ENCODE measurements at regions not wholly inside any gene's neighbourhood (a gene's known extent, or its start where the extent isn't known, plus 50 kb on each side); places are given as distances from the start of the nearest gene placed in this dataset.

DNA sequence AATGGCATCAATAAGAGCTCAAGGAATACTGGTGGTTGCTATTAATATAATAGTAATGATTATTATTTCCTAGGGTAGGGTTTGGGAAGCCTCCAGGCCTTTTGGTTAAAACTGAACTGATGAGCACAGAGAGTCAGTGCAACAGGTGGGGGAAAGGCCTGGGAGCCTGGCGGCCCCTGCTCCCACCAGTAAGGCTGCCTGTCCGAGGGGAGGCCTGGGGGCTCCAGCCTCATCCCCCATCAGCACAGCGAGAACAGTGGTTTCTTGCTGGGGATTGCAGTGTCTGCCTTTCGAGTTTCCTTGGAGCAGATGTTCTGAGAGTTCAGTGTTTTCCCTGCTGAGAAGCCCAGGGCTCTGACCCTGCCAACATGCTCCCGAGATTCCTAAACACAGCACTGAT, 340.4 kb downstream of the CDH26 start:
- Histone ChIP-seq H4K20me1 (ENCODE audit: insufficient read depth, low read length) (no peaks in the 10 kb centered on the region), H3K27ac (ENCODE audit: insufficient read depth, low read length) (no peak overlapping the region), H3K14ac (replicated peaks; ENCODE audit: low read depth, low read length) (no peak overlapping the region), H3K18ac (ENCODE audit: low read depth, low read length) (no peak overlapping the region), H3K79me1 (ENCODE audit: low read depth in 1 of 2, low read length in 2 of 2) (no peaks in the 10 kb centered on the region), H2BK15ac (ENCODE audit: low read depth, low read length) (no peak overlapping the region), H3K9me3 (ENCODE audit: control insufficient read depth, insufficient read depth, low read length) (peaks cover 2% of the 10 kb centered on the region), H2BK120ac (ENCODE audit: low read depth, low read length) (no peak overlapping the region), H2AFZ (replicated peaks; ENCODE audit: low read length, poor library complexity) (no peak overlapping the region), H3K4me3 (ENCODE audit: insufficient read depth, low read depth, low read length) (no peak overlapping the region), H4K8ac (ENCODE audit: low read depth in 2 of 2, low read length in 2 of 2) (no peak overlapping the region), H3K36me3 (ENCODE audit: control insufficient read depth, insufficient read depth, low read length) (no peaks in the 10 kb centered on the region), H3K9ac (ENCODE audit: low read depth, low read length) (no peak overlapping the region), H3K4ac (ENCODE audit: low read depth, low read length) (no peak overlapping the region), H4K91ac (ENCODE audit: insufficient read depth, low read depth, low read length) (no peak overlapping the region), H3K4me1 (ENCODE audit: control insufficient read depth, insufficient read depth, low read length) (no peaks in the 10 kb centered on the region), H2BK20ac (ENCODE audit: low read depth, low read length) (no peak overlapping the region), H2BK5ac (ENCODE audit: low read depth, low read length, poor library complexity, severe bottlenecking) (no peak overlapping the region), H3K4me2 (ENCODE audit: low read depth, low read length) (no peak overlapping the region), H3K27me3 (ENCODE audit: control insufficient read depth, insufficient read depth, low read length) (no peaks in the 10 kb centered on the region), H4K5ac (ENCODE audit: low read depth, low read length) (no peak overlapping the region), H3K23ac (ENCODE audit: low read depth, low read length) (no peak overlapping the region), H3K9me1 (ENCODE audit: insufficient read depth, low read length) (no peaks in the 10 kb centered on the region), H2AK9ac (replicated peaks; ENCODE audit: low read depth, low read length, poor library complexity) (no peak overlapping the region), H3K56ac (ENCODE audit: extremely low read depth, insufficient read depth, low read length) (no peak overlapping the region), H2AK5ac (ENCODE audit: low read depth, low read length) (no peak overlapping the region)
- no TSS peak for BruUV-seq (replicated peaks)
- in situ Hi-C loops (cut with MboI; ENCODE audit: low sequenced_read_pairs) (no loop called here), intact Hi-C loops (cut with micrococcal nuclease) (no loop called here), dilution Hi-C loops (cut with HindIII; ENCODE audit: low sequenced_read_pairs, unreplicated experiment) (no loop called here)
- TF ChIP-seq POLR2A (IDR thresholded peaks at IDR 0.05; ENCODE audit: low read depth, low read length), result no peak
- TF ChIP-seq RCOR1 (IDR thresholded peaks at IDR 0.05; ENCODE audit: insufficient replicate concordance, low read length), result no peak
- TF ChIP-seq MXI1 (IDR thresholded peaks at IDR 0.05; ENCODE audit: borderline replicate concordance, low read depth, low read length), result no peak
- no peak for TF ChIP-seq MAZ (IDR thresholded peaks at IDR 0.05; ENCODE audit: borderline replicate concordance, low read depth, low read length)
- no peak for TF ChIP-seq SMC3 (IDR thresholded peaks at IDR 0.05; ENCODE audit: low read depth, low read length)
- no peak for TF ChIP-seq RFX5 (IDR thresholded peaks at IDR 0.05; ENCODE audit: low read depth, low read length)
- TF ChIP-seq BHLHE40 (IDR thresholded peaks at IDR 0.05; ENCODE audit: low read depth, low read length), result no peak
- no peak for TF ChIP-seq CTCF (conservative IDR thresholded peaks at IDR 0.05; ENCODE audit: low read depth, low read length)
- ChIA-PET POLR2A (ENCODE audit: unreplicated experiment) (no interaction called here), CTCF (no interaction called here)
- 26% methylated on average over 2 of the region's 5 CpGs; no CpG with 5 or more reads in 1 of the 2 experiments for WGBS, 2 experiments (ENCODE audit: extremely low coverage in 2 of 2, insufficient read length in 1 of 2)
- ATAC-seq (ENCODE audit: low read depth) (no peak), DNase-seq (no peak)
